IMR-90 (cell line): ENCODE measurements at regions not wholly inside any gene's neighbourhood (a gene's known extent, or its start where the extent isn't known, plus 50 kb on each side); places are given as distances from the start of the nearest gene placed in this dataset.

ENCODE experiments used
- ATAC-seq: fragments of 200-7000 bp; cut with Tn5 transposase; 2 replicates; pipeline ENCODE4 v1.9.1; 2020; ENCODE audit warnings: low read depth, mild to moderate bottlenecking, moderate library complexity
- BruUV-seq: library from RNA; stranded (reverse); fragments of 400-500 nt; replicated peaks from 2 replicates; lab custom pipeline; 2021; lab: Mats Ljungman, UMichigan
- CTCF ChIA-PET: fragments of 300-600 bp; formaldehyde crosslinking; extraction: SDS; loops from one replicate; lab custom pipeline; 2021; ENCODE audit warnings: antibody characterized with exemption; lab: Yijun Ruan, JAX
- POLR2A ChIA-PET: fragments of 300-600 bp; sonication (Branson Sonifier 250); formaldehyde crosslinking; loops from one replicate; lab custom pipeline; 2022; ENCODE audit warnings: antibody characterized with exemption; ENCODE audit not compliant: unreplicated experiment; lab: Charles Lee
- DNase-seq: peaks from one replicate; pipeline ENCODE4 v3.0.0; 2013
- H2AFZ ChIP-seq: replicated peaks from 2 replicates; pipeline ENCODE3; 2013; ENCODE audit warnings: low read length, mild to moderate bottlenecking; ENCODE audit not compliant: poor library complexity
- H2AK5ac ChIP-seq: 2 replicates; pipeline ENCODE4 v1.6.1; 2013; ENCODE audit warnings: low read depth, low read length, inconsistent platforms
- H2AK9ac ChIP-seq: replicated peaks from 2 replicates; pipeline ENCODE3; 2013; ENCODE audit warnings: mild to moderate bottlenecking, low read depth, low read length, moderate library complexity; ENCODE audit not compliant: poor library complexity
- H2BK120ac ChIP-seq: 2 replicates; pipeline ENCODE4 v1.6.1; 2013; ENCODE audit warnings: low read depth, low read length, inconsistent platforms
- H2BK15ac ChIP-seq: 3 replicates; pipeline ENCODE4 v1.6.1; 2013; ENCODE audit warnings: low read depth, low read length, inconsistent platforms
- H2BK20ac ChIP-seq: 2 replicates; pipeline ENCODE4 v1.6.1; 2013; ENCODE audit warnings: low read depth, mild to moderate bottlenecking, inconsistent platforms, low read length, moderate library complexity
- H2BK5ac ChIP-seq: 2 replicates; pipeline ENCODE4 v1.6.1; 2013; ENCODE audit warnings: mild to moderate bottlenecking, low read depth, low read length, inconsistent platforms; ENCODE audit not compliant: poor library complexity, severe bottlenecking
- H3K14ac ChIP-seq: replicated peaks from 2 replicates; pipeline ENCODE4 v1.6.1; 2013; ENCODE audit warnings: low read depth, low read length, inconsistent platforms
- H3K18ac ChIP-seq: 2 replicates; pipeline ENCODE4 v1.6.1; 2013; ENCODE audit warnings: low read depth, low read length, control low read depth
- H3K23ac ChIP-seq: 2 replicates; pipeline ENCODE4 v1.6.1; 2013; ENCODE audit warnings: low read depth, low read length, inconsistent platforms
- H3K27ac ChIP-seq: 2 replicates; pipeline ENCODE4 v1.5.1; 2013; ENCODE audit warnings: mild to moderate bottlenecking, control low read depth, low read length; ENCODE audit not compliant: insufficient read depth
- H3K27me3 ChIP-seq: 2 replicates; pipeline ENCODE4 v1.6.1; 2013; ENCODE audit warnings: low read length; ENCODE audit not compliant: control insufficient read depth, insufficient read depth
- H3K36me3 ChIP-seq: 2 replicates; pipeline ENCODE4 v1.6.1; 2013; ENCODE audit warnings: low read length, mixed read lengths; ENCODE audit not compliant: control insufficient read depth, insufficient read depth
- H3K4ac ChIP-seq: 2 replicates; pipeline ENCODE4 v1.6.1; 2013; ENCODE audit warnings: low read depth, low read length, inconsistent platforms
- H3K4me1 ChIP-seq: 2 replicates; pipeline ENCODE4 v1.6.1; 2013; ENCODE audit warnings: low read length, mixed read lengths; ENCODE audit not compliant: control insufficient read depth, insufficient read depth
- H3K4me2 ChIP-seq: 2 replicates; pipeline ENCODE4 v1.6.1; 2013; ENCODE audit warnings: low read depth, mild to moderate bottlenecking, control low read depth, low read length, moderate library complexity
- H3K4me3 ChIP-seq: 2 replicates; pipeline ENCODE4 v1.5.1; 2013; ENCODE audit warnings: low read depth, mild to moderate bottlenecking, control low read depth, low read length, moderate library complexity; ENCODE audit not compliant: insufficient read depth
- H3K56ac ChIP-seq: 2 replicates; pipeline ENCODE4 v1.6.1; 2013; ENCODE audit warnings: low read length, inconsistent platforms; ENCODE audit not compliant: insufficient read depth; ENCODE audit errors: extremely low read depth
- H3K79me1 ChIP-seq, 2 experiments: 2 replicates each; pipeline ENCODE4 v1.6.1; 2013; ENCODE audit warnings: low read length in 2 of 2, inconsistent platforms in 1 of 2, low read depth in 1 of 2
- H3K9ac ChIP-seq: 2 replicates; pipeline ENCODE4 v1.6.1; 2013; ENCODE audit warnings: low read depth, low read length, control low read depth
- H3K9me1 ChIP-seq: 2 replicates; pipeline ENCODE4 v1.6.1; 2013; ENCODE audit warnings: low read length, inconsistent platforms; ENCODE audit not compliant: insufficient read depth
- H3K9me3 ChIP-seq: 2 replicates; pipeline ENCODE4 v1.6.1; 2013; ENCODE audit warnings: low read length; ENCODE audit not compliant: control insufficient read depth, insufficient read depth
- H4K20me1 ChIP-seq: 2 replicates; pipeline ENCODE4 v1.6.1; 2013; ENCODE audit warnings: low read length, inconsistent platforms; ENCODE audit not compliant: insufficient read depth
- H4K5ac ChIP-seq: 2 replicates; pipeline ENCODE4 v1.6.1; 2013; ENCODE audit warnings: mild to moderate bottlenecking, low read depth, low read length, control low read depth
- H4K8ac ChIP-seq, 2 experiments: 2 replicates each; pipeline ENCODE4 v1.6.1; 2013; ENCODE audit warnings: low read depth in 2 of 2, low read length in 2 of 2, control low read depth in 1 of 2, inconsistent platforms in 1 of 2
- H4K91ac ChIP-seq: 2 replicates; pipeline ENCODE4 v1.6.1; 2013; ENCODE audit warnings: low read depth, low read length, inconsistent platforms; ENCODE audit not compliant: insufficient read depth
- BHLHE40 ChIP-seq: fragments of 150-350 bp; IDR thresholded peaks from 2 replicates; pipeline ENCODE4 v1.6.1; 2016; ENCODE audit warnings: mild to moderate bottlenecking, low read depth, low read length
- CEBPB ChIP-seq: IDR thresholded peaks from 2 replicates; pipeline ENCODE4 v1.6.1; 2012; ENCODE audit warnings: low read depth, low read length, improper control_type of control experiment
- CHD1 ChIP-seq: IDR thresholded peaks from 2 replicates; pipeline ENCODE4 v1.6.1; 2012; ENCODE audit warnings: low read depth, low read length, improper control_type of control experiment
- FOS ChIP-seq: fragments of 150-350 bp; IDR thresholded peaks from 2 replicates; pipeline ENCODE4 v1.6.1; 2016; ENCODE audit warnings: low read depth, low read length
- MAFK ChIP-seq: IDR thresholded peaks from 2 replicates; pipeline ENCODE4 v1.6.1; 2012; ENCODE audit warnings: low read depth, low read length, improper control_type of control experiment
- MAZ ChIP-seq: IDR thresholded peaks from 2 replicates; pipeline ENCODE4 v1.6.1; 2012; ENCODE audit warnings: low read depth, mild to moderate bottlenecking, low read length, improper control_type of control experiment, moderate library complexity, borderline replicate concordance
- MXI1 ChIP-seq: IDR thresholded peaks from 2 replicates; pipeline ENCODE4 v1.6.1; 2012; ENCODE audit warnings: low read depth, mild to moderate bottlenecking, low read length, moderate library complexity, borderline replicate concordance
- NFE2L2 ChIP-seq: fragments of 150-350 bp; IDR thresholded peaks from 2 replicates; pipeline ENCODE4 v1.6.1; 2016; ENCODE audit warnings: low read depth, mild to moderate bottlenecking, low read length
- POLR2A ChIP-seq: IDR thresholded peaks from 2 replicates; pipeline ENCODE4 v1.6.1; 2012; ENCODE audit warnings: mild to moderate bottlenecking, low read depth, low read length
- RAD21 ChIP-seq: IDR thresholded peaks from 2 replicates; pipeline ENCODE4 v1.6.1; 2012; ENCODE audit warnings: low read length, improper control_type of control experiment
- RCOR1 ChIP-seq: IDR thresholded peaks from 2 replicates; pipeline ENCODE4 v1.6.1; 2012; ENCODE audit warnings: mild to moderate bottlenecking, low read length, improper control_type of control experiment; ENCODE audit not compliant: insufficient replicate concordance
- RFX5 ChIP-seq: IDR thresholded peaks from 2 replicates; pipeline ENCODE4 v1.8.0; 2012; ENCODE audit warnings: low read depth, mild to moderate bottlenecking, low read length, moderate library complexity
- SMC3 ChIP-seq: fragments of 150-350 bp; IDR thresholded peaks from 2 replicates; pipeline ENCODE4 v1.6.1; 2016; ENCODE audit warnings: low read depth, mild to moderate bottlenecking, antibody characterized with exemption, low read length, moderate library complexity
- WGBS, 2 experiments: methylation state at CpG; one replicate each; pipeline versions ENCODE4 v1.1.5 to v1.1.7; 2013; ENCODE audit warnings: missing lambda C conversion rate in 2 of 2; ENCODE audit not compliant: insufficient read length in 1 of 2; ENCODE audit errors: extremely low coverage in 2 of 2; 5-methylcytosine and 5-hydroxymethylcytosine counted together
- dilution Hi-C: fragments of 300-500 bp; cut with HindIII; formaldehyde crosslinking; loops from one replicate; pipeline ENCODE4 v1.14.3; 2018; ENCODE audit warnings: low sequenced_read_pairs; ENCODE audit not compliant: unreplicated experiment
- in situ Hi-C: fragments of 300-500 bp; cut with MboI; formaldehyde crosslinking; loops from 3 replicates; pipeline ENCODE4 v1.14.3; 2019; ENCODE audit warnings: low sequenced_read_pairs, inconsistent platforms, mixed read lengths
- intact Hi-C: fragments of 100-400 bp; cut with micrococcal nuclease; formaldehyde crosslinking; loops from 2 replicates; pipeline ENCODE4 v1.10.0; 2022
- TF ChIP-seq, protein P1 (sequence below): conservative IDR thresholded peaks from 2 replicates; pipeline ENCODE4 v1.5.1; 2012; ENCODE audit warnings: mild to moderate bottlenecking, low read depth, low read length, improper control_type of control experiment
- TF ChIP-seq, protein P2 (sequence below): fragments of 150-350 bp; IDR thresholded peaks from 2 replicates; pipeline ENCODE4 v1.6.1; 2017; ENCODE audit warnings: mild to moderate bottlenecking, antibody characterized with exemption, low read length, low read depth
- TF ChIP-seq, protein P3 (sequence below): fragments of 150-350 bp; IDR thresholded peaks from 2 replicates; pipeline ENCODE4 v1.6.1; 2016; ENCODE audit warnings: low read depth, mild to moderate bottlenecking, low read length, moderate library complexity, borderline replicate concordance

DNA sequence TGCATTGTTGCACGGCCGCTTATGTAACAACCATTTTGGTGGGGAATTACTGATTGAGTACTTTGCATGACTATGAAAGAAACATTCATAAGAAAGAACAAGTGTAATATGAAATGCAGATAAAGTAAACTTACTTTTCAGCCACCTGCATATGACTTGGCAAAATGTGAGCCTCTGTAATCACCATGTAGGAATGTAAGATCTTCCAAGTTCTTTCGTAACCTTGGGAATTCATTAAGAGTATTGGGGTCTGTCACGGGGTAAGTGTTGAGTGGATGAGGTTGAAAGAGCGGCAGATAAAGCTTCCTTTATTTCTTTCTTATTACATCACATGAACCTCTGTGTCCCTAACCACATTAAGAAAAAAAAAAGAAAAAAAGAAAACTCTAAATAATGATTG, 348.5 kb upstream of the NR3C2 start:
- dilution Hi-C loops, result no loop called here

More for the DNA sequence above, 348.5 kb upstream of the NR3C2 start:
- CTCF ChIA-PET, result interaction anchor here (0.6 to 0.7 kb wide), 4 partner anchors 145 to 586 kb away, joined by 3 to 6 read pairs (median 4); no protein-coding TSS in a partner anchor
- Histone ChIP-seq H3K9me3 (no peaks in the 10 kb centered on the region), H2AK5ac (no peak overlapping the region), H2AK9ac (no peak overlapping the region), H3K4me2 (peak overlapping the region; percentile 41; the same call in 1 of the 2 replicates), H3K14ac (no peak overlapping the region), H3K4me1 (peaks cover 21% of the 10 kb centered on the region), H3K27ac (no peak overlapping the region), H3K18ac (no peak overlapping the region; the same call in 1 of the 2 replicates), H3K4me3 (no peak overlapping the region), H3K23ac (no peak overlapping the region), H2BK5ac (peak overlapping the region; percentile 62), H3K27me3 (no peaks in the 10 kb centered on the region), H4K8ac (peak overlapping the region in 1 of 2 experiments; percentile 66; a peak in 2 of 4 replicates), H3K9ac (no peak overlapping the region), H3K9me1 (no peaks in the 10 kb centered on the region; the same call in 1 of the 2 replicates), H3K56ac (no peak overlapping the region), H4K20me1 (no peaks in the 10 kb centered on the region), H3K79me1 (no peaks in the 10 kb centered on the region), H2BK20ac (peak overlapping the region; percentile 51; the same call in 1 of the 2 replicates), H2BK15ac (no peak overlapping the region), H2AFZ (no peak overlapping the region), H4K5ac (no peak overlapping the region), H3K36me3 (no peaks in the 10 kb centered on the region), H2BK120ac (no peak overlapping the region), H3K4ac (no peak overlapping the region), H4K91ac (no peak overlapping the region)
- POLR2A ChIA-PET, result no interaction called here
- BruUV-seq, result no TSS peak
- ATAC-seq (peak; percentile 10; the same call in 1 of the 2 replicates), DNase-seq (peak; percentile 94)
- intact Hi-C loops, result no loop called here
- TF ChIP-seq RAD21 (no peak), BHLHE40 (0 out of 2 replicates have a peak, but pooled peaks have one; percentile 4), MAFK (peak; percentile 51), RFX5 (no peak), RCOR1 (peak; percentile 60), FOS (0 out of 2 replicates have a peak, but pooled peaks have one; percentile 4), CHD1 (no peak), NFE2L2 (peak; percentile 95), MXI1 (no peak), CEBPB (peak; percentile 77), MAZ (no peak), SMC3 (no peak), POLR2A (no peak)
- TF ChIP-seq, protein P1, sequence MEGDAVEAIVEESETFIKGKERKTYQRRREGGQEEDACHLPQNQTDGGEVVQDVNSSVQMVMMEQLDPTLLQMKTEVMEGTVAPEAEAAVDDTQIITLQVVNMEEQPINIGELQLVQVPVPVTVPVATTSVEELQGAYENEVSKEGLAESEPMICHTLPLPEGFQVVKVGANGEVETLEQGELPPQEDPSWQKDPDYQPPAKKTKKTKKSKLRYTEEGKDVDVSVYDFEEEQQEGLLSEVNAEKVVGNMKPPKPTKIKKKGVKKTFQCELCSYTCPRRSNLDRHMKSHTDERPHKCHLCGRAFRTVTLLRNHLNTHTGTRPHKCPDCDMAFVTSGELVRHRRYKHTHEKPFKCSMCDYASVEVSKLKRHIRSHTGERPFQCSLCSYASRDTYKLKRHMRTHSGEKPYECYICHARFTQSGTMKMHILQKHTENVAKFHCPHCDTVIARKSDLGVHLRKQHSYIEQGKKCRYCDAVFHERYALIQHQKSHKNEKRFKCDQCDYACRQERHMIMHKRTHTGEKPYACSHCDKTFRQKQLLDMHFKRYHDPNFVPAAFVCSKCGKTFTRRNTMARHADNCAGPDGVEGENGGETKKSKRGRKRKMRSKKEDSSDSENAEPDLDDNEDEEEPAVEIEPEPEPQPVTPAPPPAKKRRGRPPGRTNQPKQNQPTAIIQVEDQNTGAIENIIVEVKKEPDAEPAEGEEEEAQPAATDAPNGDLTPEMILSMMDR, result no peak
- TF ChIP-seq, protein P2, sequence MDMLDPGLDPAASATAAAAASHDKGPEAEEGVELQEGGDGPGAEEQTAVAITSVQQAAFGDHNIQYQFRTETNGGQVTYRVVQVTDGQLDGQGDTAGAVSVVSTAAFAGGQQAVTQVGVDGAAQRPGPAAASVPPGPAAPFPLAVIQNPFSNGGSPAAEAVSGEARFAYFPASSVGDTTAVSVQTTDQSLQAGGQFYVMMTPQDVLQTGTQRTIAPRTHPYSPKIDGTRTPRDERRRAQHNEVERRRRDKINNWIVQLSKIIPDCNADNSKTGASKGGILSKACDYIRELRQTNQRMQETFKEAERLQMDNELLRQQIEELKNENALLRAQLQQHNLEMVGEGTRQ, result no peak
- TF ChIP-seq, protein P3, sequence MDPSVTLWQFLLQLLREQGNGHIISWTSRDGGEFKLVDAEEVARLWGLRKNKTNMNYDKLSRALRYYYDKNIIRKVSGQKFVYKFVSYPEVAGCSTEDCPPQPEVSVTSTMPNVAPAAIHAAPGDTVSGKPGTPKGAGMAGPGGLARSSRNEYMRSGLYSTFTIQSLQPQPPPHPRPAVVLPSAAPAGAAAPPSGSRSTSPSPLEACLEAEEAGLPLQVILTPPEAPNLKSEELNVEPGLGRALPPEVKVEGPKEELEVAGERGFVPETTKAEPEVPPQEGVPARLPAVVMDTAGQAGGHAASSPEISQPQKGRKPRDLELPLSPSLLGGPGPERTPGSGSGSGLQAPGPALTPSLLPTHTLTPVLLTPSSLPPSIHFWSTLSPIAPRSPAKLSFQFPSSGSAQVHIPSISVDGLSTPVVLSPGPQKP, result no peak
- WGBS, 2 experiments, result no CpG with 5 or more reads among the region's 5 CpGs
- in situ Hi-C loops, result no loop called here
